Stomach (tissue), 4 donors: ENCODE measurements at regions not wholly inside any gene's neighbourhood (a gene's known extent, or its start where the extent isn't known, plus 50 kb on each side); places are given as distances from the start of the nearest gene placed in this dataset.

ENCODE experiments used
- EP300 ChIP-seq: sonication (generic); formaldehyde crosslinking; IDR thresholded peaks from one replicate; pipeline ENCODE4 v1.6.1; 2017; ENCODE audit warnings: antibody characterized with exemption
- POLR2A ChIP-seq, 4 donors: fragments of 450-650 bp; IDR thresholded peaks; one replicate each; pipeline ENCODE4 v1.6.1; 2016; ENCODE audit warnings: antibody characterized with exemption in 4 of 4, control low read depth in 2 of 4, mild to moderate bottlenecking in 1 of 4, moderate library complexity in 1 of 4
- POLR2AphosphoS5 ChIP-seq, 3 donors: sonication (generic); formaldehyde crosslinking; IDR thresholded peaks; one replicate each; pipeline ENCODE4 v1.6.1; 2016; ENCODE audit warnings: antibody characterized with exemption in 3 of 3
- TF ChIP-seq, protein P1 (sequence below), 7 experiments: fragments of 450-650 bp in 4 of 7; fragments of 200-600 bp in 3 of 7; sonication (generic) in 3 of 7; IDR thresholded peaks; one replicate each; pipeline ENCODE4 v1.5.1; 2016 to 2019; ENCODE audit warnings: antibody characterized with exemption in 7 of 7, control low read depth in 2 of 7, mild to moderate bottlenecking in 1 of 7

DNA sequence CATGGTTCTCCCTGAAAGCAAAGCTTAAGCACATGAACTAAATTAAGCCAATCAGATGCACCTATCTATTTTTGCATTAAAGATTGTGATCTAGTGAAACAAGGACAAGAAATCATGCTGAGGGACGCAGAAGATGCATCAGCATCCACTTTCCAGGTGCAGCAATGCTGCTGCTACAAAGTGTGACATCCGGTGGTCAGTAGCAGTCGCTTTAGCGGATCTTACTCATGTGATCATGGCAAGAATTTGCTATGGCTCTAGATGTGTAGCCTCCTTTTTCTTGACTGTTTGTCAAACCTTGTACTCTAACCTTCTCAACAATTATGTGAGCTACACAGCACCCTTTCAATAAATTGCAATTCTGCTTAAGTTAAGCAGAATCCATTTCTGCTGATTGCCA lies 126.8 kb upstream of the SMLR1 start:
- TF ChIP-seq, protein P1, sequence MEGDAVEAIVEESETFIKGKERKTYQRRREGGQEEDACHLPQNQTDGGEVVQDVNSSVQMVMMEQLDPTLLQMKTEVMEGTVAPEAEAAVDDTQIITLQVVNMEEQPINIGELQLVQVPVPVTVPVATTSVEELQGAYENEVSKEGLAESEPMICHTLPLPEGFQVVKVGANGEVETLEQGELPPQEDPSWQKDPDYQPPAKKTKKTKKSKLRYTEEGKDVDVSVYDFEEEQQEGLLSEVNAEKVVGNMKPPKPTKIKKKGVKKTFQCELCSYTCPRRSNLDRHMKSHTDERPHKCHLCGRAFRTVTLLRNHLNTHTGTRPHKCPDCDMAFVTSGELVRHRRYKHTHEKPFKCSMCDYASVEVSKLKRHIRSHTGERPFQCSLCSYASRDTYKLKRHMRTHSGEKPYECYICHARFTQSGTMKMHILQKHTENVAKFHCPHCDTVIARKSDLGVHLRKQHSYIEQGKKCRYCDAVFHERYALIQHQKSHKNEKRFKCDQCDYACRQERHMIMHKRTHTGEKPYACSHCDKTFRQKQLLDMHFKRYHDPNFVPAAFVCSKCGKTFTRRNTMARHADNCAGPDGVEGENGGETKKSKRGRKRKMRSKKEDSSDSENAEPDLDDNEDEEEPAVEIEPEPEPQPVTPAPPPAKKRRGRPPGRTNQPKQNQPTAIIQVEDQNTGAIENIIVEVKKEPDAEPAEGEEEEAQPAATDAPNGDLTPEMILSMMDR (IDR thresholded peaks at IDR 0.05): no peak
- TF ChIP-seq POLR2A (IDR thresholded peaks at IDR 0.05): no peak
- no peak for TF ChIP-seq EP300
- TF ChIP-seq POLR2AphosphoS5 (IDR thresholded peaks at IDR 0.05): no peak
